ENCODE measurements at regions not wholly inside any gene's neighbourhood (a gene's known extent, or its start where the extent isn't known, plus 50 kb on each side); places are given as distances from the start of the nearest gene placed in this dataset.
"Not testable (repeated sequence)": the region's sequence is repeated elsewhere in the genome, so short reads cannot be mapped to it uniquely, and the experiment has no call there.

DNA sequence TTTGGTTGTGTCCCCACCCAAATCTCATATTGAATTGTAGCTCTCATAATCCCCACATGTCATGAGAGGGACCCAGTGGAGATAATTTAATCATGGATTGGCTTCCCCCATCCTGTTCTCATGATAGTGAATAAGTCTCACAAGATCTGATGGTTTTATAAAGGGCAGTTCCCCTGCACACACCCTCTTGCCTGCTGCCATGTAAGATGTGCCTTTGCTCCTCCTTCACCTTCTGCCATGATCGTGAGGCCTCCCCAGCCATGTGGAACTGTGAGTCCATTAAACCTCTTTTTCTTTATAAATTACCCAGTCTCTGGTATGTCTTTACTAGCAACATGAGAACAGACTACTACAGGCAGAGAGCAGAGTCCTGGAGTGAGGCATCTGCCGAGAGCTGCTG is 90.2 kb upstream of the SLC45A1 start:
- not testable (repeated sequence) for TF ChIP-seq EP300, POLR2A (IDR thresholded peaks at IDR 0.05)
- TF ChIP-seq, protein P1, sequence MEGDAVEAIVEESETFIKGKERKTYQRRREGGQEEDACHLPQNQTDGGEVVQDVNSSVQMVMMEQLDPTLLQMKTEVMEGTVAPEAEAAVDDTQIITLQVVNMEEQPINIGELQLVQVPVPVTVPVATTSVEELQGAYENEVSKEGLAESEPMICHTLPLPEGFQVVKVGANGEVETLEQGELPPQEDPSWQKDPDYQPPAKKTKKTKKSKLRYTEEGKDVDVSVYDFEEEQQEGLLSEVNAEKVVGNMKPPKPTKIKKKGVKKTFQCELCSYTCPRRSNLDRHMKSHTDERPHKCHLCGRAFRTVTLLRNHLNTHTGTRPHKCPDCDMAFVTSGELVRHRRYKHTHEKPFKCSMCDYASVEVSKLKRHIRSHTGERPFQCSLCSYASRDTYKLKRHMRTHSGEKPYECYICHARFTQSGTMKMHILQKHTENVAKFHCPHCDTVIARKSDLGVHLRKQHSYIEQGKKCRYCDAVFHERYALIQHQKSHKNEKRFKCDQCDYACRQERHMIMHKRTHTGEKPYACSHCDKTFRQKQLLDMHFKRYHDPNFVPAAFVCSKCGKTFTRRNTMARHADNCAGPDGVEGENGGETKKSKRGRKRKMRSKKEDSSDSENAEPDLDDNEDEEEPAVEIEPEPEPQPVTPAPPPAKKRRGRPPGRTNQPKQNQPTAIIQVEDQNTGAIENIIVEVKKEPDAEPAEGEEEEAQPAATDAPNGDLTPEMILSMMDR (IDR thresholded peaks at IDR 0.05): not testable (repeated sequence)

All from tibial nerve (tissue), 4 donors.